ENCODE measurements at regions not wholly inside any gene's neighbourhood (a gene's known extent, or its start where the extent isn't known, plus 50 kb on each side); places are given as distances from the start of the nearest gene placed in this dataset.
"Not testable (repeated sequence)": the region's sequence is repeated elsewhere in the genome, so short reads cannot be mapped to it uniquely, and the experiment has no call there.

GRCh38 chr11:49893442-49893841 lies 58.7 kb upstream of the OR4C13 start:
- TF ChIP-seq CTCF, POLR2A, EP300, POLR2AphosphoS5 (IDR thresholded peaks at IDR 0.05): not testable (repeated sequence)
